Endothelial cell (in vitro differentiated cells): ENCODE measurements at regions not wholly inside any gene's neighbourhood (a gene's known extent, or its start where the extent isn't known, plus 50 kb on each side); places are given as distances from the start of the nearest gene placed in this dataset.

Source experiments
- DNase-seq: peaks from one replicate; pipeline ENCODE4 v3.0.0; 2021; ENCODE audit warnings: low spot score
- H3K27ac Mint-ChIP-seq: one replicate; pipeline ENCODE4 v1.8.0; 2021; ENCODE audit warnings: mixed read lengths, inconsistent platforms; ENCODE audit not compliant: unreplicated experiment
- H3K27me3 Mint-ChIP-seq: one replicate; pipeline ENCODE4 v1.8.0; 2021; ENCODE audit warnings: mild to moderate bottlenecking, moderate library complexity, mixed read lengths, inconsistent platforms; ENCODE audit not compliant: unreplicated experiment
- H3K36me3 Mint-ChIP-seq: one replicate; pipeline ENCODE4 v1.8.0; 2021; ENCODE audit warnings: mild to moderate bottlenecking, low read depth, mixed read lengths, inconsistent platforms; ENCODE audit not compliant: unreplicated experiment
- H3K4me1 Mint-ChIP-seq: one replicate; pipeline ENCODE4 v1.8.0; 2021; ENCODE audit warnings: mild to moderate bottlenecking, mixed read lengths, inconsistent platforms; ENCODE audit not compliant: unreplicated experiment
- H3K4me3 Mint-ChIP-seq: one replicate; pipeline ENCODE4 v1.8.0; 2021; ENCODE audit warnings: mild to moderate bottlenecking, mixed read lengths, inconsistent platforms; ENCODE audit not compliant: unreplicated experiment
- H3K9me3 Mint-ChIP-seq: one replicate; pipeline ENCODE4 v1.8.0; 2021; ENCODE audit warnings: mixed read lengths, inconsistent platforms; ENCODE audit not compliant: unreplicated experiment
- TF ChIP-seq, protein P1 (sequence below): fragments of 200-600 bp; sonication (generic); IDR thresholded peaks from one replicate; pipeline ENCODE4 v1.5.0; 2021; ENCODE audit warnings: antibody characterized with exemption; ENCODE audit not compliant: unreplicated experiment

DNA sequence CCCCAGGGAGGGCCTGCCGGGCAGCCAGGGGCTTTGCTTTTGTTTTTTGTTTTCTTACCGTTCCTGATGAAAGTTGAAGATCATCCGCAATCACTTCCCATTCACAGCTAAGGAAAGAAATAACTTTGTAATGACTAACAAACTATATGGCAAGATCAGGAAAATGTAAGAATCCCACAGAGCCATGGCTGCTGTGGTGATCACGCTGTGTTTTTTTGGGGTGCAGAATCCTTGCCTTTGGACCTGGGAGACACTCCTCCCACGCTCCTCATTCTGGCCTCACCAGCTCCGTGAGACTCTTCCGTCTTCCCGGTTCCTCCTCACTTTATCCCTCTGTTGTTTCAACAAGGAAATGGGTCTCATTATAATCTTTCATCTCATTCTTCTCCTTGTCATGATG is 443.0 kb upstream of the MGMT start:
- Mint-ChIP-seq H3K9me3 (no peaks in the 10 kb centered on the region), H3K27me3 (peaks cover 2% of the 10 kb centered on the region), H3K4me3 (no peak overlapping the region), H3K27ac (no peak overlapping the region), H3K36me3 (no peaks in the 10 kb centered on the region), H3K4me1 (peaks cover 12% of the 10 kb centered on the region)
- TF ChIP-seq, protein P1, sequence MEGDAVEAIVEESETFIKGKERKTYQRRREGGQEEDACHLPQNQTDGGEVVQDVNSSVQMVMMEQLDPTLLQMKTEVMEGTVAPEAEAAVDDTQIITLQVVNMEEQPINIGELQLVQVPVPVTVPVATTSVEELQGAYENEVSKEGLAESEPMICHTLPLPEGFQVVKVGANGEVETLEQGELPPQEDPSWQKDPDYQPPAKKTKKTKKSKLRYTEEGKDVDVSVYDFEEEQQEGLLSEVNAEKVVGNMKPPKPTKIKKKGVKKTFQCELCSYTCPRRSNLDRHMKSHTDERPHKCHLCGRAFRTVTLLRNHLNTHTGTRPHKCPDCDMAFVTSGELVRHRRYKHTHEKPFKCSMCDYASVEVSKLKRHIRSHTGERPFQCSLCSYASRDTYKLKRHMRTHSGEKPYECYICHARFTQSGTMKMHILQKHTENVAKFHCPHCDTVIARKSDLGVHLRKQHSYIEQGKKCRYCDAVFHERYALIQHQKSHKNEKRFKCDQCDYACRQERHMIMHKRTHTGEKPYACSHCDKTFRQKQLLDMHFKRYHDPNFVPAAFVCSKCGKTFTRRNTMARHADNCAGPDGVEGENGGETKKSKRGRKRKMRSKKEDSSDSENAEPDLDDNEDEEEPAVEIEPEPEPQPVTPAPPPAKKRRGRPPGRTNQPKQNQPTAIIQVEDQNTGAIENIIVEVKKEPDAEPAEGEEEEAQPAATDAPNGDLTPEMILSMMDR, result no peak
- DNase-seq, result no peak

- Mint-ChIP-seq H3K27me3 (peaks cover 3% of the 10 kb centered on the region), H3K9me3 (no peaks in the 10 kb centered on the region), H3K27ac (no peak overlapping the region), H3K4me1 (peaks cover 20% of the 10 kb centered on the region), H3K36me3 (no peaks in the 10 kb centered on the region), H3K4me3 (no peak overlapping the region)
- TF ChIP-seq, protein P1, result no peak
- DNase-seq, result no peak
Measured at GRCh38 chr10:129025787-129026186, 441.3 kb upstream of the MGMT start.

- H3K4me1 Mint-ChIP-seq, result peaks cover 39% of the 10 kb centered on the region
- peaks cover 3% of the 10 kb centered on the region for H3K27me3 Mint-ChIP-seq
Measured at GRCh38 chr10:129027906-129028305, 439.1 kb upstream of the MGMT start.

DNA sequence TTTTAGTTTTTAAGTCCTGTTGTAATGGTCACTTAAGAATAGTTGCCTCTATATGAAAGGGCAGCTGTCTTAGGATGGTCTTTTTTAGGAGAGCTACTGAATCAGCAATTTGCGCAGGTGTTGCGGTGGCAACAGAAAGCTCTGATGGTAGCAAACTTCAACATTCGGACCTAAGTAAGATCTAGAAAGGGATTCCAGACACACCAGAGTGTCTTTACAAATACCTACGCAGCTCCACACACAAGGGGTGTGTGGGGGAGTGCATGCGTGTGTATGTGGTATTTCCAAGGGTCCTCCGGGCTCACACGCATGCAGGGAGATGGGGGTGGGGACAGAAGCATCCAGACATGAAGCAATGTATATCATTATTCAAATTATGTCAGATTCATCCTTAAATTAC is 438.6 kb upstream of the MGMT start:
- Mint-ChIP-seq H3K27ac (no peak overlapping the region), H3K4me3 (no peak overlapping the region), H3K4me1 (peaks cover 42% of the 10 kb centered on the region), H3K36me3 (no peaks in the 10 kb centered on the region), H3K9me3 (no peaks in the 10 kb centered on the region), H3K27me3 (peaks cover 3% of the 10 kb centered on the region)
- DNase-seq, result no peak
- TF ChIP-seq, protein P1, result no peak

More at GRCh38 chr10:129027906-129028305, 439.1 kb upstream of the MGMT start:
- TF ChIP-seq, protein P1, result no peak
- no peaks in the 10 kb centered on the region for H3K9me3 Mint-ChIP-seq
- H3K36me3 Mint-ChIP-seq, result no peaks in the 10 kb centered on the region
- H3K4me3 Mint-ChIP-seq, result no peak overlapping the region
- no peak for DNase-seq
- no peak overlapping the region for H3K27ac Mint-ChIP-seq

GRCh38 chr10:129029051-129029450 is 438.0 kb upstream of the MGMT start:
- Mint-ChIP-seq H3K4me3 (no peak overlapping the region), H3K27me3 (peaks cover 3% of the 10 kb centered on the region), H3K9me3 (no peaks in the 10 kb centered on the region), H3K36me3 (no peaks in the 10 kb centered on the region), H3K27ac (no peak overlapping the region), H3K4me1 (peaks cover 44% of the 10 kb centered on the region)
- TF ChIP-seq, protein P1, result no peak
- no peak for DNase-seq
